Activated CD8-positive, alpha-beta memory T cell treated with anti-CD3 and anti-CD28 coated beads for 36 hours (primary cell): ENCODE measurements at regions not wholly inside any gene's neighbourhood (a gene's known extent, or its start where the extent isn't known, plus 50 kb on each side); places are given as distances from the start of the nearest gene placed in this dataset.

ENCODE experiments used
- CTCF ChIA-PET: fragments of 350-600 bp; sonication (Branson Sonifier 250); formaldehyde crosslinking; loops from one replicate; lab custom pipeline; 2021; ENCODE audit warnings: antibody characterized with exemption; lab: Charles Lee
- POLR2A ChIA-PET: fragments of 350-600 bp; sonication (Branson Sonifier 250); formaldehyde crosslinking; loops from one replicate; lab custom pipeline; 2021; ENCODE audit warnings: antibody characterized with exemption; lab: Charles Lee

DNA sequence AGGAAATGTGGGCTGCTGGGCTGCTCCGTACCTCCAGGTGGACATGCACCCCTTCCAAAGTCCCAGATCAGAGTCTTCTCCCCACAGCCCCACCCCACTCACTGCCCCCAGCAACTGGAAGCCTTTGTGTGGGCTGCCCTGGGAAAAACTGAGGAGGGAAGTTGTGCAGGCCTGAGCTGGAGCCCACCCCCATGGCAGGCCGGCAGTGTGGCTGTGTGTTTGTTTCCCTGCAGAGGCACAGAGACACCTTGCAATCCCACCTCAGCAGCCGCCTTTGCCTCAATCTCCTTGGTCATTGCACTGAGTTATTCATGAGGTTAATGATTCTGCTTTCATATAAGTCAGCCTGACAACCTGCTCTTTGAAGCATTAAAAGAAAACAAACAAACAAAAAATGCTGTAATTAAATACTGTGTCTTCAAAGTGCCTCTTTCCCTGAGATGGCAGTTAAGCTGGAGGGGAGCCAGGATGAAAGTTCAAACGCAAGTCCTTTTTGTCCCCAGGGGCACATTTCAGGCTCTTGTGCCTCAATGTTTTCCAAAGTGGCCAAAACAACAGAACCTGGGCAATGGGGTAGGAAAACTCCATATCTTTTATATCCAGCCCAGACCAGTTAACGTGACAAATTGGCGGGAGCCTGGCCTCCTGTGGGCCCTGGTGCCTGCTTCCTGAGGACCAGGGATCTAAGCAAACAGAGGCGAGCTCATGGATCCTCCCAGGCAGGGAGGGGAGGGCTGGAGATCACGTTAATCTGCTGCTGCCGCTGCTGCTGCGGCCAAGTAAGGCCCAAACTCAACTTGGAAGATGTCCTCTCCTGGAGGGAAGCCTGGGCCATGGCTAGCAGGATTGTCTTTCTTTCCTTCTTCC, 51.9 kb upstream of the TSPAN11 start:
- ChIA-PET POLR2A (no interaction called here), CTCF (no interaction called here)

DNA sequence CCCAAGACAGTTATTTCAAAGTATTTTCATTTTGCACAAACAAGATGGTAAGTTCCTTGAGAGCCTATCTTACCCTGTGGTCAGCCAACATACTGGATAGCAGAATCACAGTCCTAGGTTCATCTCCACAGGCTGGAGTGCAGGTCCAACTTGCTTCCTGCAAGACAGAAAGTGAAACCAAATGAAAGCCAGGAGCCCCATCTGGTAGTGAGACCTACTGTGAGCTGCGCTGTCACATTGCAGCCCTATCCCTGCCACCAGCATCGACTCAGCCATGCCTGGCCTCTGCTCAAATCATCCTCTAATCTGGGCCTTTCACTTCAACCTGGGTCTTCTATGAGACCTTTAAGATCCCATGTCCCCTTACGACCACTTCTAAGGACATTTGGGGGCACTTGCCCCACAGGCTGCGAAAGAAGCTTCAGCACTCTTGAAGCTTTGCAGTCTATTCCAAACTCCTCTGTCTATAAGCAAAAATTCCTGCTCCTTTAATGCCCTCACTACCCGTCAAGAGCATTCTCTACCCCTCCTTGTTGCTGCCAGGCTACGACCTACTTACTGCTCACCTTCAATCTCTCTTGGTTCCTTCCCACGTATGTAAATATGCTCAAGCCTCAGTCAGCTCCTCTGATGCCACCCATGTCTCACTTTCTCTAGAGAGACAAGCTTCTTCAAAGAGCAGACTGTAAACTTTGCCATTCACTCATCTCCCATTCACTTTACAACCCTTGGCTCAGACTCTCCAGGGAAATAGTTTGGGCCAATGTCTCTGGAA, 55.9 kb upstream of the TSPAN11 start:
- CTCF ChIA-PET, result no interaction called here
- POLR2A ChIA-PET, result no interaction called here

DNA sequence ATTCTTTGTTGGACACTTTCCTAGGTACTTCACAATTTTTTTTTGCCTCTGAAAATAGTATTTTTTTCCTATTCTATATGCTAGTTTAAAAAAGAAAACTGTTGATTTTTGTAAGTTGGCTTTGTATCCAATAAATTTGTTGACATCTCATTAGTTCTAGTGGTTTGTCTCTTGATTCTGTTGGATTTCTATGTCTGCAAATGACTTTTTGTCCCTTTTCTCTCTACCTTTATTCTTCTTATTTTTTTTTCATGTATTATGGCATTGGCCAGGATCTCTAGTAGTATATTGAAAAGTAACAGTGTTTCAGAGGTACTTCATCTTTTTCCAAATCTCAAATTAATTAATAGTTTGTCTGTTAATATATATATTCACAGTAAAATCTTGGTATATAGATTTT, 59.1 kb upstream of the TSPAN11 start:
- ChIA-PET POLR2A (no interaction called here), CTCF (no interaction called here)

DNA sequence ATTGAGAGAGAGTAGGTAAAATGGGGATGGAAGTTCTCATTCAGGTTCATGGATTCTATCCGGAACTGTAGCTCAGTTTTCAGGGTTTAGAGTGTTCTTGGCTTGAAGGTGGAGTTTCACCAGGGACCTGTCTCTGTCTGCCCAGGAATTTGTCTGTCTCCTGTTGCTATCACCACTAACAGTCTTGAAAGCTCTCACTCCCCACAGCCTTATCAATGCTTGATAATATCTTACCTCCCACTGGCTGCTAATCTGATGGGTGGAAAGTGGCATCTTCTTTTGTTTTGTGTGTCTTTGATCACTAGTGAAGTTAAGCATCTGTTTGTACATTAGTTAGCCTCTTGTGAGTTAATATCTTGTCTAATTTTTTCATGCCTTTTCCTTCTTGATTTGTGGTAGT, 60.3 kb upstream of the TSPAN11 start:
- ChIA-PET CTCF (no interaction called here), POLR2A (no interaction called here)

DNA sequence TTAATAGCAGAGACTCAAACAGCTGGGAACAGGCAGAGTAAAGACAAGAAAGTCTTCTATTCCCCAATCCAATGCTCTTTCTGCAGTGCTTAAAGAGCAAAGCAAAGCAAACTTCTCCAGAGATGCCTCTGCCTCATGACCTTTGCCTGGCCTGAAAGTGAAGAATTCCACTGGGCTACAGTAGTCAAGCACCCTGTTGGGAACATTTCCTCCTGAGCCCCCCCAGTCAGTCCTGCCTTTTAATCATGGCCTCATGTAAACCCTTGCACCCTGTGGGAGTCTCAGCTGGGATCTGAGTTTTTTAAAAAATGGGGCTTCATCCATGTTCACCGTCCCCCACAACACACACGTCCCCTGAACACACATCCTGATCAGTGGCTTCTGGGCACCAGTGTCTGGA, 62.7 kb upstream of the TSPAN11 start:
- CTCF ChIA-PET, result no interaction called here
- POLR2A ChIA-PET, result no interaction called here

DNA sequence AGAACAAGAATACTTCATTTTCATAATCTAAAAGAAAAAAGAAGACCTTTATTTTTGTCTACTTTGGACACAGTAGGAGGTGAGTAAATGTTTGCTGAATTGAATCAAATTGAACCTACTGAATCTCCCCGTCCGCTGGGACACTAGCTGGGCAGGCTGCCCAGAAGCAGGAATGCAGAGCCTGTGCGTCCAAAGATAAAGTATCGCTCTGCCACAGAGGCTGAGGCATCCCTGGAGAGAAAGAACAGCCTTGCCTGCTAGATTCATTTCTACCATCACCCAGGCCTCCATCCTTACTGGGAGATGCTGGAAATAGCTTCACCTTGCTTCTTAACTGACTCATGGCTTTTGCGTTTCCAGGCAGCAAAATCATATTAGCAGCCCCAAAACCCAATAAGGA, 64.1 kb upstream of the TSPAN11 start:
- POLR2A ChIA-PET, result no interaction called here
- CTCF ChIA-PET, result no interaction called here

DNA sequence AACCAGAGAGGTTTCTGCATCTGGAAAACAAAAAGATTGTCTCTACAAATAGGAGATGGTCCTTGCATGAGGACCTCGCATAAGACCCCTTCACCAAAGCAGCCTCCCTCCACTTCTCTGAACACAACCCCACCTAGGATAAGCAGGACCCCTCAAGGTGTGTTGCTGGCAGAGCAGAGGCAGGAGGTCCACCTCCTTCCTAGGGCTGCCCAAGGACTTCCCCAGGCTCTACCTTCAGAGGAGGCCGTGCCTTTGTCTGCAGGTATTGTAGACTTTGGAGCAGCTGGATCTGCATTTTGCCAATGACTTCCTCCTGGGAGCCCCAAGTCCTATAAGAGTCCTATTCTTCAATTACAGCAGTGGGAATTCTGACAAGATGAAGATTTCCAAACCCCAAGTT, 67.3 kb upstream of the TSPAN11 start:
- CTCF ChIA-PET, result interaction anchor here (0.7 kb wide), 1 partner anchor 117 kb away, joined by 3 read pairs; no protein-coding TSS in a partner anchor
- POLR2A ChIA-PET, result no interaction called here

DNA sequence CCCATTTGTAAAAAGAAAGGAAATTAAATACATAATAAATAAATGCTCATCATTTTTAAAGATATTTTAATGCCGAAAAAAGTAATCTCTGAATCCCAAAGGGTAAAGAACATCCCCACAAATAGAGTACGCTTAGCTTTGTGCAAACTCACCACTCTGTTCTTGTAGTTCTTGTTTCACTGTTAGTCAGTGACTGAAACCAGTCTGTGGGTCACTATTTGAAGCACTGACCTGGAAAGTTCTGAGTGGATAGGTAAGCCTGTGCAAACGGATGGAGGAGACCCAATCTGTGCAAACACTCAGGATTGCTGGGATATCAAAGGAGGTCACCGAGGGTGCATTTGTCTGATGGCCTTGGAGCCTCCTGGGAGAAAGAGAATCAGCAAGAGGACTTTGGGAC, 68.1 kb upstream of the TSPAN11 start:
- CTCF ChIA-PET, result no interaction called here
- POLR2A ChIA-PET, result no interaction called here

DNA sequence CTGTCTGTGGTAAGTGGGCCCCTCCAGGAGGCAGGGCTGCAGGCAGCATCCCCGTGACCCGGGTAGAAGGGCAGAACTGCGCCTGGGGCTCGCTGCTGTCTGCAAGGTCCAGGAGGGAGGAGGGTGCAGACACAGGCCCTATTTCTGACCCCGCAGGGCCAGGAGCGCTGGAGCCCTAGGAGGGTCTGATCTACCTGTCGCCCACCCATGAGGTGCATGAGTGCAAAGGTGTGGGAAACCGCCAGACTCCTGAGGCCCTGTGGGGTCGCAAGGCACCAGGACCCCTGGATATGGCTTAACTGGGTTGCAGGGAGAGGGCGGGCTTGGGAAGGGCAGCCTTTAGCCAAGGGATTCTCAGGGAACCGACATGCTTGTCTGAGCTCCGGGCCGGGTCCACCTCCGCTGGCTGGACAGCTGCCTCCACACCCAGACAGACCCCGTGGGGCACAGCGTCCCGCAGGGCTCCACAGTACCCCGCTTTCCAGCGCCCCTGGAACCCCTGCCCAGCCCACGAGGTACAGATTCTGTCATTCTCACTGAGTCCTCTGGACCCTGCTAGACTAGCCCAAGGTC, 72.9 kb upstream of the TSPAN11 start:
- CTCF ChIA-PET, result no interaction called here
- POLR2A ChIA-PET, result no interaction called here

DNA sequence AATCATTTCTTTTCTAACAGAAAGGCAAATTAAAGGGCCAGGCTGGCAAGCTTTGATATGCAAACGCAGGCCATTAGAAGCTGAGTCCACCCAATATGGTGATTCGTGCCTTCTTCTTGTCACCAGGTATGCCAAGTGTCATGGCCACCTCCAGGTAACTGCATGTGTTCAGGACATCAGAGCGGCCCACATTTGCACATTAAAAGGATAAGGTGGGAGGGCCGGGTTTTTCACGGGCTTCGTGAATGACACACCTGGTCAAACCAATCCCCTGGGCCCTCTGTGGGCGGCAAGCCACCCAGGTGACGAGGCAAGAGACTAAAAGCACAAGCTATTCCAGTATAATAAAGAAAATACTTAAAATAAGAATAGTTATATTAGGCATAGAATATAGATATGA, 75.9 kb upstream of the TSPAN11 start:
- CTCF ChIA-PET, result interaction anchor here (0.6 to 0.9 kb wide), 3 partner anchors 28 to 421 kb away, joined by 3 to 5 read pairs (median 3); no protein-coding TSS in a partner anchor
- POLR2A ChIA-PET, result no interaction called here

DNA sequence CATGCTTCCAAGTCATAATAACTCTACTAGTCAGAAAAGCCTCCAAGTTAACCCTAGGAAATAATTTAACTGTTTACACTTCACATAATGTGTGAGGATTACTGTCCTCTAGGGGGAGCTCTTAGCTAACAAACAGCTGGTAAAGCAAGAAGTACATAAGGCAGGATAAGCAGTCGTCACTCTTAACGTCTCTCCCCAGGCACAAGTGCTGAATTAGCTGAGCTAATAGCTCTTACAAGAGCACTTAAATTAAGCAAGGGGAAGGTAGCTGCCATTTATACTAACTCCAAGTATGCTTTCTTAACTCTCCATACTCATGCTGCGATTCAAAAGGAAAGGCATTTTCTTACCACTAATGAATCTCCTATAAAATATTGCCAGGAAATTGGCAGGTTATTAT, 79.3 kb upstream of the TSPAN11 start:
- ChIA-PET POLR2A (no interaction called here), CTCF (interaction anchor here (0.8 to 2.6 kb wide), 5 partner anchors 21 to 424 kb away, joined by 3 to 11 read pairs (median 5); no protein-coding TSS in a partner anchor)

DNA sequence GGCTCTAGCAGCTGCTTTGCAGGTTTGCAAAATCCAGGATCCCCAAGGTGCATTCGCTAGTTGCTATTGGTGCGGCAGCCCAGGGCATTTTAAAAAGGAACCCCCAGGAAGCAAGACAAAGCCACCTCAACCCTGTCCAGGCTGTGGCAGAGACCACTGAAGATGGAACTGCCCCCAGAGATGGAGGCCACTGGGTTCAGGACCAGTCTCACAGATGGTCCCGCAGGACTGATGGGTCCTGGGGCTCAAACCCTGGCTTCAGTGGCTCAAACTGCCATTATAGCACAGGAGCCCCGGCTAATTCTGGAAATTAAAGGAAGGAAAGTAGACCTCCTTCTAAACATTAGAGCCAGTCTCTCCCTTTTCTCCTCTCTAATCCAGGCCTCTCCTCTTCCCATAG, 79.8 kb upstream of the TSPAN11 start:
- CTCF ChIA-PET, result interaction anchor here (0.8 to 2.6 kb wide), 3 partner anchors 166 to 425 kb away, joined by 3 to 11 read pairs (median 8); no protein-coding TSS in a partner anchor
- POLR2A ChIA-PET, result no interaction called here

DNA sequence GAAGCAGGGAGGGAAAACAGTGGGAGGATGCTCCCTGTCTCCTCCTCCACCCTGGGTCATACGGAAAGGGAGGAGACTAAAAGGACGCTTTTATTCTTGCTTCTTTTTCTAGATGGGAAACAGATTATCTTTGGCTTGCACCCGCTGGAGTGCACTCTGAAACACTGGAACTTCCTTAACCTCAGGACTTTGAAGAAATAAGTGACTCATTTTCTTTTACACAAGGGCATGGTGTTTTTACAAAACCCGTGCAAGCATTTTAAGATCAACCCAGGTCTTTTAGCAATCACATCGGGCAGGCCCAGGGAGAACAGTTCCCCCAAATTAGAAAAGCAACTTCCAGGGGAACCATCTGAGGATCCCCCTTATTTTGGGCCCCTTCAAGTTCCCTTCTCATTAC, 80.9 kb upstream of the TSPAN11 start:
- CTCF ChIA-PET, result no interaction called here
- POLR2A ChIA-PET, result no interaction called here

DNA sequence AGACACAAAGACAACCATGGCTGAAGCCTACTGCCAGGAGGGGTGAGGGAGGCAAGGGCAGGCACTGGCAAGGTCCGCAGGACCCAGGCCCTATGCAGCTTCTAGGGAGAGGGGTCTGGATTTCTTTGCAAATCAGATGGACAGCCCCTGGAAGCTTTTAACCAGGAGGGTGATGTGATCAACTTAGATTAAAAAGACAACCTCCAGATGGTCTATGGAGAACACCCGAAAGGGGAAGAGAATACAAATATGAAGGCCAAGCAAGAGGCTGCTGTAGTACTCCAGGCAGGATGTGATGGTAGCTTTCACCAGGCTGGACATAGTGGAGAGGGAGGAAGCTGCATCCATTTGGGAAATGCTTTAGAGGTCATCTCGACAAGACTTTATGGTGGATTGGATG, 83.3 kb upstream of the TSPAN11 start:
- CTCF ChIA-PET, result interaction anchor here (1.8 kb wide), 1 partner anchor 17 kb away, joined by 4 read pairs; no protein-coding TSS in a partner anchor
- POLR2A ChIA-PET, result no interaction called here

DNA sequence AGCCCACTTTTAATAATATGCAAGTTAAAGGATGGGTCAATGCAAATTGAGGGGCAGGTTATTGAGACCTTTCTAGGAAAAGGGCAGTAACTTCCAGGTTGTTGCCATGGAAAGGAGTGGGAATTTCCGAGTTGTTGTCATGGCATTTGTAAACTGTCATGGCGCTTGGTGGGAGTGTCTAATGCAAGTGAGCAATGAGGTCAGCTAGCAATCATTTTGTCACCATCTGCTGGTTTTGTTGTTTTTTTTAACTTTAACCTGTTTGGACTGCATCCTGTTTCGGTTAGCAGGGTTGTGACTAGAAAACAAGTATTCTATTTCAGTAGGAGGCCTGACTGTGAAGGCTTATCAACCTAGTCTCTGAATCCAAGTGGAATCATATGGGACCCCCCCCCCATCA, 85.8 kb upstream of the TSPAN11 start:
- CTCF ChIA-PET, result no interaction called here

DNA sequence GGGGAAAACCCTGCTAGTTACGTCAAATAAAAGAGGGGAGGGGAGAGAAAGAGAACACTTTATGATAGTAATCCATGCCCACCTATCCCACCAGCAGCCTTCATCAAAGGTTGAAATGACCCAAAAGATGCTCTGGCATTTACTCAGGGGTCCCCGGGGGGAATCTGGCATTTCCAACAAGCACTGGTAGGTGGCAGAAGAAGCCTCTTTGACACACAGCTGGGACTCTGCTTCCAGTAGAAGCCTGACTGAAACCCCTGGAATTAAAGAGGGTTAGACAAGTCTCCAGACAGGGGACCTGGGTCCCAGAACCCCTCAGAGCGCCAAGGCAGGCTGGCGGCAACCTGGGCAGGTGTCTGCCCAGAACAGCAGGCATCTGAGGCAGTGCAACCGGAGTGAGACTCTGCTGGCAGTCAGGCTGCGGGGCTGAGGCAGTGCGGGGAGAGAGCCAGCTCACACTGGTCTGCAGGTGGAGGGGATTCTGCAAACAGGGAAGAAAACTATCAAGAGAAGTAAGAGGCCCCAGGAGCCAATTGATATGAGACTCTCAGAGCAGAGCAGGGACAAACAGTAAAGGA, 85.0 kb upstream of the CAPRIN2 start:
- ChIA-PET POLR2A (no interaction called here), CTCF (no interaction called here)

More for the DNA sequence above, 85.8 kb upstream of the TSPAN11 start:
- POLR2A ChIA-PET, result no interaction called here

DNA sequence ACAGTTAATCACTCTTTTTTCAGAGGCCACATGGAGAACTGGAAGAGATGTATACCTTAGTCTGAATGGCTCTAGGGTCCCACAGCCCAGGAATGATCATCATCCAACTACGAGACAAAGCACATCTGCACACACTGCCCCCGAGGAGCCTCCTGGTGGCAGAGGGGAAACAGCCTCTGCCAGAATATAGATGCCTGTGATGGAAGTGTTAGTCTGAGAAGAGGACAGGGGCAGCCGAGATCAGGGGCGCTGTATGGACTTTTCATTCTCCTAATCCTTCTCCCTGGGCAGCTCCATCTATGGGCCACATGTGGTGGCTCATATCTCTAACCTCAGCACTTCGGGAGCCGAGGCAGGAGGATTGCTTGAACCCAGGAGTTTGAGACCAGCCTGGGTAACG, 82.8 kb upstream of the CAPRIN2 start:
- ChIA-PET POLR2A (no interaction called here), CTCF (interaction anchor here (0.9 kb wide), 1 partner anchor 10 kb away, joined by 3 read pairs; no protein-coding TSS in a partner anchor)

DNA sequence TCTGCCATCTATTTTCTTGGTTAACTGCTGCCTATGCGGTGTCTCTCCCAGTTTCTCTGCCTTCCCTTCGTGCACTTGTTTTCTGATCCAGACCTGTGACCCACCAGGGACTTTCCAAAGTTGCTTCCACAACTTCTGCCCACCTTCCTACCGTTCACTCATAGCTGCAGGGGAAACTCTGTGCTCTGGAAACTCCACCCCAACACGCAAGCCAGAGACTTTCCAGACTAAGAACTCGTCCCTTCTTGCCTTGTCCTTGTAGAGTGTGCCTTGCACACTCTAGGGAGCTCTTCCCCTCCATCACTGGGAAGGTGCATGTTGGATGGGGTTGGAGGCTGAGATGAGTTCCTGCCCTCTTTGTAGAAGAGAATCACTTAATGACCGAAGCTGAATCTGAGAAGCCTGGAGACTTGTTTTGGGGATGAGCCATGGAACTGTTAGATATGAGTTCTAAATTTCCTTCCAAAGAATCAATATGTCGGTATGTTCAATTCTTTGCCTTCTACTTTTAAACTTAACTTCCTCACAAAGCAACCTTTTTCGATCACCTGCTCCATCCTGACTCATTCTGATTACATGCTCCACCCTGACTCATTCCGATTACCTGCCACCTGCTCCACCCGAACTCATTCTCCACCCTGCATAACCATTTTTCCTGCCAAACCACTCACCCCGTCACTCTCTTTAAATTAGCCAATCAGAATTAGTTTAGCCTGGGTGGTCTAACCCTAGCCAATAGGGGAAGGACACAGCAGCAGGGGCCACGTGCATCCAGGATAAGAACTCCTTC, 82.1 kb upstream of the CAPRIN2 start:
- POLR2A ChIA-PET, result no interaction called here
- CTCF ChIA-PET, result interaction anchor here (1.2 kb wide), 1 partner anchor 159 kb away, joined by 3 read pairs; no protein-coding TSS in a partner anchor

DNA sequence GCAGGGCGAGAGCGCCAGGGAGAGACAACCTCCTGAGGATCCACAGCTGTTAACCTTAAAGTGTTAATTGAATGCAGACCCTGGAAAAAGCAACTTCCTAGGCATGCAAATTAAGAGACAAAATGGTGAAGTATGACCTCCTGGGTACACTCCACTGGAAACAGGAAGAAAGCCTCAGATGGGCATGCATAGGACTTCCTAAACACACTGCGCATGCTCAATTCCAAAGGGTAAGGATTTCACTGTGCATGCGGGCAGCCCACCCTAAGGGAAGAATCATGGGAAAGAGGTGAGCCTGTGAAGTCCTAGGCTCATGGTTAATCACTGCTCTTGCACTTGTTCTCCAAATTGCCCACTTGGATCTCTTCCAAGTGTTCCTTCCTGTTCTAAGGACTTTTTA, 80.5 kb upstream of the CAPRIN2 start:
- ChIA-PET POLR2A (no interaction called here), CTCF (no interaction called here)
